ENCODE measurements at regions not wholly inside any gene's neighbourhood (a gene's known extent, or its start where the extent isn't known, plus 50 kb on each side); places are given as distances from the start of the nearest gene placed in this dataset.

- no peak for TF ChIP-seq EZH2phosphoT487 (IDR thresholded peaks at IDR 0.05; ENCODE audit: borderline replicate concordance, low read depth, low read length)
- TF ChIP-seq CTCF (conservative IDR thresholded peaks at IDR 0.05; ENCODE audit: low read length): no peak
- Histone ChIP-seq H3K79me2 (ENCODE audit: insufficient read depth, low read depth, low read length) (no peaks in the 10 kb centered on the region), H3K4me2 (ENCODE audit: low read length) (no peak overlapping the region), H3K27ac (ENCODE audit: low read depth, low read length, poor library complexity, severe bottlenecking) (no peak overlapping the region), H3K4me1 (ENCODE audit: insufficient read depth, low read length, poor library complexity, severe bottlenecking) (no peaks in the 10 kb centered on the region), H3K9me2 (ENCODE audit: insufficient read depth, low read length) (no peaks in the 10 kb centered on the region), H2AFZ (ENCODE audit: low read length) (no peak overlapping the region), H3K36me3 (ENCODE audit: insufficient read depth, low read length) (no peaks in the 10 kb centered on the region), H3K9me3 (ENCODE audit: low read length) (no peaks in the 10 kb centered on the region), H4K20me1 (ENCODE audit: insufficient read depth, low read length) (no peaks in the 10 kb centered on the region), H3K4me3 (ENCODE audit: low read depth, low read length, poor library complexity, severe bottlenecking) (no peak overlapping the region)
- ChIA-PET POLR2A (no interaction called here), CTCF (ENCODE audit: unreplicated experiment) (no interaction called here)
- BruUV-seq (replicated peaks): no TSS peak
- intact Hi-C loops (cut with micrococcal nuclease; ENCODE audit: unreplicated experiment): no loop called here
- DNase-seq (ENCODE audit: low spot score): no peak
Measured at GRCh38 chr5:20287640-20288039, 299.6 kb upstream of the CDH18 start.

- Histone ChIP-seq H3K9me3 (ENCODE audit: low read length) (no peaks in the 10 kb centered on the region), H3K4me3 (ENCODE audit: low read depth, low read length, poor library complexity, severe bottlenecking) (no peak overlapping the region), H2AFZ (ENCODE audit: low read length) (no peak overlapping the region), H3K27ac (ENCODE audit: low read depth, low read length, poor library complexity, severe bottlenecking) (no peak overlapping the region), H3K36me3 (ENCODE audit: insufficient read depth, low read length) (no peaks in the 10 kb centered on the region), H3K4me2 (ENCODE audit: low read length) (no peak overlapping the region), H3K9me2 (ENCODE audit: insufficient read depth, low read length) (no peaks in the 10 kb centered on the region), H4K20me1 (ENCODE audit: insufficient read depth, low read length) (no peaks in the 10 kb centered on the region), H3K79me2 (ENCODE audit: insufficient read depth, low read depth, low read length) (no peaks in the 10 kb centered on the region), H3K4me1 (ENCODE audit: insufficient read depth, low read length, poor library complexity, severe bottlenecking) (no peaks in the 10 kb centered on the region)
- POLR2A ChIA-PET: no interaction called here
- TF ChIP-seq CTCF (conservative IDR thresholded peaks at IDR 0.05; ENCODE audit: low read length) (no peak), EZH2phosphoT487 (IDR thresholded peaks at IDR 0.05; ENCODE audit: borderline replicate concordance, low read depth, low read length) (no peak)
- CTCF ChIA-PET (ENCODE audit: unreplicated experiment): no interaction called here
- intact Hi-C loops (cut with micrococcal nuclease; ENCODE audit: unreplicated experiment): no loop called here
- no peak for DNase-seq (ENCODE audit: low spot score)
- BruUV-seq (replicated peaks): no TSS peak
Measured at GRCh38 chr5:20286512-20286911, 298.5 kb upstream of the CDH18 start.

GRCh38 chr5:20276959-20277263 lies 288.9 kb upstream of the CDH18 start:
- H3K4me1 ChIP-seq (ENCODE audit: insufficient read depth, low read length, poor library complexity, severe bottlenecking): no peaks in the 10 kb centered on the region
- H2AFZ ChIP-seq (ENCODE audit: low read length): no peak overlapping the region
- no peak for TF ChIP-seq CTCF (conservative IDR thresholded peaks at IDR 0.05; ENCODE audit: low read length)
- TF ChIP-seq EZH2phosphoT487 (IDR thresholded peaks at IDR 0.05; ENCODE audit: borderline replicate concordance, low read depth, low read length): no peak
- CTCF ChIA-PET (ENCODE audit: unreplicated experiment): no interaction called here
- BruUV-seq (replicated peaks): no TSS peak
- H3K79me2 ChIP-seq (ENCODE audit: insufficient read depth, low read depth, low read length): no peaks in the 10 kb centered on the region
- no peaks in the 10 kb centered on the region for H4K20me1 ChIP-seq (ENCODE audit: insufficient read depth, low read length)
- no peak for DNase-seq (ENCODE audit: low spot score)
- POLR2A ChIA-PET: no interaction called here
- no peak overlapping the region for H3K4me3 ChIP-seq (ENCODE audit: low read depth, low read length, poor library complexity, severe bottlenecking)
- no peak overlapping the region for H3K4me2 ChIP-seq (ENCODE audit: low read length)
- H3K9me2 ChIP-seq (ENCODE audit: insufficient read depth, low read length): no peaks in the 10 kb centered on the region
- H3K36me3 ChIP-seq (ENCODE audit: insufficient read depth, low read length): no peaks in the 10 kb centered on the region
- no peak overlapping the region for H3K27ac ChIP-seq (ENCODE audit: low read depth, low read length, poor library complexity, severe bottlenecking)
- intact Hi-C loops (cut with micrococcal nuclease; ENCODE audit: unreplicated experiment): no loop called here
- H3K9me3 ChIP-seq (ENCODE audit: low read length): no peaks in the 10 kb centered on the region

Data from OCI-LY7 (cell line).